OCI-LY7 (cell line): ENCODE measurements at regions not wholly inside any gene's neighbourhood (a gene's known extent, or its start where the extent isn't known, plus 50 kb on each side); places are given as distances from the start of the nearest gene placed in this dataset.

ENCODE experiments used
- CTCF ChIP-seq: fragments of 200-600 bp; sonication (generic); conservative IDR thresholded peaks from 2 replicates; pipeline ENCODE4 v1.5.1; 2014; ENCODE audit warnings: mild to moderate bottlenecking, antibody characterized with exemption, low read length, moderate library complexity, mixed read lengths
- EZH2phosphoT487 ChIP-seq: fragments of 200-600 bp; sonication (generic); IDR thresholded peaks from 2 replicates; pipeline ENCODE4 v1.6.1; 2018; ENCODE audit warnings: low read depth, borderline replicate concordance, mild to moderate bottlenecking, mixed run types, antibody characterized with exemption, low read length, moderate library complexity, mixed read lengths

GRCh38 chr1:83807821-83808220, 191.1 kb downstream of the TTLL7 start:
- TF ChIP-seq CTCF (no peak), EZH2phosphoT487 (no peak)
